ENCODE measurements at regions not wholly inside any gene's neighbourhood (a gene's known extent, or its start where the extent isn't known, plus 50 kb on each side); places are given as distances from the start of the nearest gene placed in this dataset.

DNA sequence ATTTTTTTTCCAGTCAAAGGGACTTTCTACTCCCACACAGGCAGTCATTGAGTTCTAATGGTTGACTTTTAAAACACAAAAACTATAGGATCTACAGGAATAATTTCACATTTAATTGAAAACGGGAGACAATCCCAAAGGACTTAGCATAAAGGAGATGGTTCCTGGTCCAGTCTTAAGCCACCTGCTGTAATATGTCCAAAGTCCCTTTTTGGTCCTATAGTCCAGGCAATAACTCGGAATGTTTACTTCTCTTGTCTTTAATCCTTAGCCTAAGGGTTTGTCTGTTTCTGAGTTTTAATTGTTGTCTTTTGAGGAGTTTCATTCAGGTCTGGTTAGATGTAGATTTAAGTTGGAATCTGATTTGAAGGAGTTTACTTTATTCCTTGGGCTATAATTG lies 184.9 kb downstream of the BAMBI start:
- H3K4me3 ChIP-seq (ENCODE audit: low read depth, low read length): no peak overlapping the region
- in situ Hi-C loops (cut with HindIII; ENCODE audit: low sequenced_read_pairs): no loop called here
- no peak for TF ChIP-seq CTCF (IDR thresholded peaks at IDR 0.05; ENCODE audit: low read depth, low read length)
- no peak for DNase-seq (ENCODE audit: low read depth, low spot score)

DNA sequence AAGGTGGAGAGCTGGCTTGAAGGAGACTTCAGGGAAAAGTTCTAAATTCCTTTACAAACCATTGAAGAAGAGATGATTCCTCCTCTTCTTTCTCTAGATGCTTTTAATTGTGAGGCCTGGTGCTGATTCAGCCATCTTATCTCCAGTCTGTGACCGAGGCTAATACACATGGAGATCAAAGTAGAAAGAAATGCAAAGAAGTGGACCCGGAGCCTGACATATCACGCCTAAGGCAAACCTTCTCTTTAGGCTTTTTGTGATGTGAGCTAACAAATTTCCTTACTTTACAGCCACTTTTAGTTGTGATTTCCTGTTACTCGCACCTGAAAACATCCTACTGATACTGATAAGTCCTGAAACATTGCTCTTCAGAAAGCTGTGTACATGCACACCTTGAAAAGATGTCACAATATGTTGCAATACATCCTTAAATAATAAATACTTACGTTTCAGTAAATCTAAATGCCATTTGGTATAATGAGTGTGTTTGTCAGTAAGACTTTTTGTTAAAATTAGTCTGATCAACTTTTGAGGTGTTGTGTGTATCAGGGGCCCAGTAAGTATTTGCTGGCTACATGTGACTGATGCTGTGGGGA lies 192.4 kb downstream of the BAMBI start:
- TF ChIP-seq CTCF (IDR thresholded peaks at IDR 0.05; ENCODE audit: low read depth, low read length): no peak
- no peak overlapping the region for H3K4me3 ChIP-seq (ENCODE audit: low read depth, low read length)
- in situ Hi-C loops (cut with HindIII; ENCODE audit: low sequenced_read_pairs): no loop called here
- no peak for DNase-seq (ENCODE audit: low read depth, low spot score)

DNA sequence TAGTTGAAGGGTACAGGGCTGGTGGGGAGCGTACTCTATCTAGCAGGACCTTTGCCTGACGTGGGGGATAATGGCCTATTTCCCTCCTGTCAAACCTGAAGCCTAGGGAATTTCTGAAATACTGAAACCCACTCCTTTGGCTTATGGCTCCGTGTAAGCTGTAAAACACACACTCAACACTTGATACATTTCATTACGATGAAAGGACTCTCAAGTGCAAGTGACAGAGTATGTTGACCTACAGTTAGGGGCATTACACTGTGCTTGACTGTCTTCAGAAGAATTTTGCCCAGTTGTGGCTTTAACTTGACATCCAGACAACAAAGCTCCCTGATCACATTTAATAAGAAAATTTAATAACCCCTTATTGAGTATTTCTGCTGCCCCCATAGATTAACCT lies 194.3 kb downstream of the BAMBI start:
- DNase-seq (ENCODE audit: low read depth, low spot score): no peak
- H3K4me3 ChIP-seq (ENCODE audit: low read depth, low read length): no peak overlapping the region
- in situ Hi-C loops (cut with HindIII; ENCODE audit: low sequenced_read_pairs): no loop called here
- no peak for TF ChIP-seq CTCF (IDR thresholded peaks at IDR 0.05; ENCODE audit: low read depth, low read length)

GRCh38 chr10:28872587-28873165 lies 195.4 kb downstream of the BAMBI start:
- TF ChIP-seq CTCF (IDR thresholded peaks at IDR 0.05; ENCODE audit: low read depth, low read length): no peak
- no peak for DNase-seq (ENCODE audit: low read depth, low spot score)
- in situ Hi-C loops (cut with HindIII; ENCODE audit: low sequenced_read_pairs): no loop called here
- no peak overlapping the region for H3K4me3 ChIP-seq (ENCODE audit: low read depth, low read length)

DNA sequence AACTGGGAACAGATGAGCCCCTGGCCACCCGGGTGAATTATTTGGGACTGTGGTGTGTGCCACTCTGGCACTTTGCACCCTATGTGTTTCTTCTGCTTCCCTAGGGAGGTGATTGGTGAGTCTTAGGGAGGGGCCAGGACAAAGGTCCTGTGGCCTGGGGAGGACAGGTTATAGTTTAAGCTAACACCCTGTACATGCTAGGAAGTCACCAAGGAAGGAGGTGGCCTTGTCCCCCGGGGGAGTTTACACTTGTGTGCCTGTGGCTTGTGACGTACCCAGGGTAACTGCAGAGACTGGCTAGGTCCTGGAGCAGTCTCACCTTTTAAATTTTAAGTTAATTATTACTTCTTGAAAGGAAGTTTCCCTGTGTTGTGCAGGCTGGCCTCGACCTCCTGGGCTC lies 196.2 kb downstream of the BAMBI start:
- TF ChIP-seq CTCF (IDR thresholded peaks at IDR 0.05; ENCODE audit: low read depth, low read length): no peak
- in situ Hi-C loops (cut with HindIII; ENCODE audit: low sequenced_read_pairs): no loop called here
- DNase-seq (ENCODE audit: low read depth, low spot score): no peak
- no peak overlapping the region for H3K4me3 ChIP-seq (ENCODE audit: low read depth, low read length)

GRCh38 chr10:28874210-28874609 lies 196.9 kb downstream of the BAMBI start:
- in situ Hi-C loops (cut with HindIII; ENCODE audit: low sequenced_read_pairs): no loop called here
- H3K4me3 ChIP-seq (ENCODE audit: low read depth, low read length): no peak overlapping the region
- DNase-seq (ENCODE audit: low read depth, low spot score): no peak
- no peak for TF ChIP-seq CTCF (IDR thresholded peaks at IDR 0.05; ENCODE audit: low read depth, low read length)
